ENCODE measurements at regions not wholly inside any gene's neighbourhood (a gene's known extent, or its start where the extent isn't known, plus 50 kb on each side); places are given as distances from the start of the nearest gene placed in this dataset.
"Not testable (repeated sequence)": the region's sequence is repeated elsewhere in the genome, so short reads cannot be mapped to it uniquely, and the experiment has no call there.

DNA sequence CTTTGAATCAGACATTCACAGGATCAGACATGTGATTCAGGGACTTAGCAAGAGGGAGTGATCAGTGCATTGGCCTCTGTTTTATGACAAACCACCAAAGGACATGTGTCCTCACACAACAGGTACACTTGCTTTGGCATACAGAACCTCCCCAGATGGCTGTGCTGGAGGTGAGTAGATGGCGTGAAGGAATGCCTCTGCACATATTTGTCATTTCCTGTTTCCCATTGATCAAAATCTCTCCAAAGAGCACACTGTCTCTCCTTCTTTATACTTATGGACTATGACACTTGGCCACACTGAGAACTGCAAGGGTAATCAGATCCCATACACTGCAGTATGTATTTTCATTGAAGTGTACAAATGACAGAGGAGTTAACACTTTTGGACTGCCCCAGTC, 927.6 kb downstream of the TSN start:
- no peak for DNase-seq

DNA sequence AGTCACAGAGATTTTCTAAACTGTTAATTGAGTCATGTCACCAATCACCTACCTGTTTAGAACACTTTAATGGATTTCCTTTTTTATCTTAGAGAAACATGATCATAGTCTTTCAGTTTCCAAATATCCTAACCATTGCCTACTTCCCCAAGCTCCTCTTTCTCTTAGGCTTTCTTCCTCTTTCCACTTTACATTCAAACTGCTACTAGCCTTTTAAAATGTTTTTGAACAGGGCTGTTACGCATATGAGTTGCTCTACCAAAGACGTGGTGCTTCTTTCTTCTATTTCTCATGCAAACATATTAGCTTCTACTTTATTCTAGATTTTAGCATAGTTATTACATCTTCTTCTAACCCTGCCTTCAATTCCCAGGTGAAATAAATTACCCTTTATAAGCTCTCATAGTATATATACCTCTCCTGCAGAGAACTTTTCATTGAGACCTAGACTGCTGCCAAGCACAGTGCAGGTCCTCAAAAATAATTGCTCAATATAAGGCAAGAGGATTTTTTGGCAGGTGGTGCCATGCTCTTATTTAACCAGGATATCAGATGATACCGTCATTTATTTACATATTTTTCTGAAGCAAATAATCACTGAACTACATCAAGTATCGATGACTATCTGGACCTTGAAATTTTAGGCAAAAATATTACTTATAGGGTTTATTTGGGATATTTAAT, 937.1 kb downstream of the TSN start:
- DNase-seq: no peak

DNA sequence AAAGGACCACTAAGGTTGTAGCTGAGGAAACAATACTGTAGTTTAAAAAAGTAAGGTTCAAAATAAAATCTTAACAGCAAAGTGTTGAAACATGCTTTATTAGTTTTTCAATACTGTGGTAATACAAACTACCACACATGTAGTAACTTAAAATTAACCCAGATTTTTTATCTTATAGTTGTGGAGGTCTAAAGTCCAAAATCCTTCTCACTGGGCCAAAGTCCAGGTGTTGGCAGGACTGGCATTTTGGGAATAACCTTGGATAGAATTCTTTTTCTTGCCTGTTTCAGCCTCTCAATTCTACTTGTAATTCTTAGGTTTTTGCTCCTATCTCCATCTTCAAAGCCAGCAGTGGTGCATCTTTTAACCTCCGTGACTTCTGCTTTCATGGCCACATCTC, 942.0 kb downstream of the TSN start:
- DNase-seq: no peak

DNA sequence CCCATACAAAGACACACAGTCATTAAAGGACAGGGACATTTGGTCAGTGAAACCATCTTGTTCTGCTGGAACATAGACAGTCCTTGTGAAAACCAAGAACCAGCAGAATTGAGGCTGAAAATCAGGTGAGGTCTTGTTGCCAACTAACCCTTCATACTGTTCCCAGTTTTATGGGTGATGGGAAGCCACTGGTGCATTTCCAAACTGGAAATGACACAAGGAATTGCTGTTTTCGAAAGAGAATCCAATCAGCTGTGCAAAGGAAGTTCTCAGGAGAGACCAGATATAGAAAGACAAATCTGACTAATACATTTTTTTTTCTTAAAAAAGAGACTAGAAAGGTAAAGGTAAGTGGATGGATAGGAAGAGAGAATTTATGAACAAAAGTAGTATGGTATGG, 948.2 kb downstream of the TSN start:
- no peak for DNase-seq

DNA sequence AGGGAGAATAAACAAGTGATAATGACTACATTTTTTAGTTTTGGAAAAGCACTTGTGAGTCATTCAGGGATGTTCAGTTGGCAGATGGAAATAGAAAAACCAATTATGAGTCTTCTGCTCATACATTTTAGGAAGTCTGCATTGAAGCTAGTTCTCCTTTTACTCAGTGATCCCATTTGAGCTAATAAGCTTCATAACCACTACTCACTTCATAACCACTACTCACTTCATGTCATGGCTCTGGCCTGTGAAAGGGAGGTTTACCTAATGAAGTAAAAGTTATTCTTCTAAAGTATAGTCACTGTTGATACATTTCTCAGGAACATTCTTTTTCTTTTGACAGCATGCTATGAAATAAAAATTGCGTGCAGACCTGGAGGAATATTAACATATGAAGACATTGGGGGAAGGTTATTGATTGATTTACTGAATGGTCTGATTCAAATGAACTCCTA, 948.7 kb downstream of the TSN start:
- DNase-seq: no peak

DNA sequence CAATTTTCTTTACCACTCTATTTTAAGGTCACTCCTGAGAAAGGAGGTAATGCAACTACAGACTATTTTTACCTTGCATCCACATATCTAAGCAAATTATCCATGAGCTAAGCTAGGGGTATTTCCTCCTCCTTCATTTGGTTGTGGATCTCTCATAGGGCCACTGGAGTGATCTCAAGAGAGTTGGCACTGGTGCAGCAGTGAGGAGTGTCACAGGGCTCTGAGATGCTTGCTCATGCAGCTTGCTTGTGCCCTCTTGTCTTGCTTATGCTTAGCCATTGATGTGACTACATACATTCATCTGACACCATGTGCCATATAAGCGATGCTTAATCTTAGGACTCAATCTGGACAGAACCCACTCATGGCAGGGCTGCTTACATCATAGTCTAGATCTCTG, 950.3 kb downstream of the TSN start:
- no peak for DNase-seq

DNA sequence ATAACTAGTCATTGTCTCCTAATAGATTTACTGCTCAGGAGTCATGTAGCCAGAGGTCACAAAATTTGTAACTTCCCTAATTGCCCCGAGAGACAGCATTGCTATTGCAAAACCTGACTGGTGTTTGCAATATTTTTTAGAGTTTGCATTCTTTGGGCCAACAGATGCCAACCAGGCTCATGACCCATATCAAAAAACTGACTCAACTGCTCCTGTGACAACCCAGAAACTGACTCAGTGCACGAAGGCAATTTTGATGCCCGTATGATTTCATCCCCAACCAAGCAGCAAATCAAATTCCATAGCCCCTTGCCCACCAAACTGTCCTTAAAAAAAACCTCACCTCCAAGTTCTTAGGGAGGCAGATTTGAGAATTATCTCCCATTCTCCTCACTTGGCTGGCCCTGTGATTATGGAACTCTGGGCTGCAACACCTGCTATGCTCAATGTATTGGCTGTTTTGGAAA, 951.3 kb downstream of the TSN start:
- no peak for DNase-seq

DNA sequence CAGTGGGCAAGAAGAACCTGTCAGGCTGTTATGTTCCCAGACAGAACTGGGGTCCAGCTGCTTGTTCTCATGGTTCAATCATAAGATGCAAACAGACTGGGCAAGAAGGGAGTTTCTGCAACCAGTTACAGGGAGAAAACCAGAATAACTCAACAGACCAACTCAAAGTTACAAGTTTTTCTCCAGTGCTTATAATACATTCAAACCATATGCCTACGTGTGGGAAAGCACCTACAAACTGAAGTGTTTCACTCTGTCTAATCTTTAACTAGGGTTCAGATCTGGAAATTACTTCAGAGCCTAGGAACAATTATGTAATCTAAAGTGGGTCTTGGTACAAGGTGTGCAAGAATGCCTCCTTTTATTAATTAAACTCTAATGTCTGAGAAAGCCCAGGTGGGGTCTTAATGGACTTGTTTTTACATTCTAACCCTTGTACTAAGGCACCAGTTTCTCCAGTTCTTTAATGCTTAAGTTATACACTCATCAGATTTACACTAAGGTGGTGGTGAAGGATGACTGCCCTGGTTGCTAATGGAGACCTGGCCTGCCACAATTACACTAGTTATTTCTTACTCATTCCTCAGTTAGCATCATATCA, 951.9 kb downstream of the TSN start:
- DNase-seq: no peak

DNA sequence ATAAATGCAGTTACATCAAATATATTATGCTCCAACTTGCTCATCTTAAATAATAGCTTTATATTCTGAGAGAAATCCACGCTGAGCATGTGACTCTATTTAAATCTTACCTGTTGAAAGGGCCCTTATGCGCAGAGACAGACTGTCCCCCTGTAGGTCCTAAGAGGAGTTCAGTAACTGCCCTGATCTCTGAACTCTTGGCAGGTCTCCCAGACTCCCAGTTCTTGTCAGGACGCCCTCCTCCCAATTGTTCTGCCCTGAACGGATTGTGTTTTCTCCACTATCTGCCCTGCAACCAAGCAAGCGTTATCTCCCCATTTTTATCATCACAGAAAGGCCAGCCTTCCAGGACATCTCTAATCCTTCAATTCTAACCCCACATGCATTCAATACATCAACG, 954.6 kb downstream of the TSN start:
- no peak for DNase-seq

DNA sequence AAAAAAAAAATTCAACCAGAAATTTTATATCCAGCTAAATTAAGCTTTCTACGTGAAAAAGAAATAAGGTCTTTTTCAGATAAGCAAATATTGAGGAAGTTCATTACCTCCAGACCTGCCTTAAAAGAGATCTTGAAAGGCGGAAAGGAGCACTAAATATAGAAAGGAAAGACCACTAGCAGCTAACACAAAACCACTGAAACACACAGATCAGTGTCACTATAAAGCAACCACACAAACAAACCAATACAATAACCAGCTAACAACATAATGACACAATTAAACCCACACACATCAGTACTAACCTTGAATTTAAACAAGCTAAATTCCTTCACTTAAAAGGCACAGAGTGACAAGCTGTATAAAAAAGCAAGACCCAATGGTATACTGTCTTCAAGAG, 958.3 kb downstream of the TSN start:
- no peak for DNase-seq

DNA sequence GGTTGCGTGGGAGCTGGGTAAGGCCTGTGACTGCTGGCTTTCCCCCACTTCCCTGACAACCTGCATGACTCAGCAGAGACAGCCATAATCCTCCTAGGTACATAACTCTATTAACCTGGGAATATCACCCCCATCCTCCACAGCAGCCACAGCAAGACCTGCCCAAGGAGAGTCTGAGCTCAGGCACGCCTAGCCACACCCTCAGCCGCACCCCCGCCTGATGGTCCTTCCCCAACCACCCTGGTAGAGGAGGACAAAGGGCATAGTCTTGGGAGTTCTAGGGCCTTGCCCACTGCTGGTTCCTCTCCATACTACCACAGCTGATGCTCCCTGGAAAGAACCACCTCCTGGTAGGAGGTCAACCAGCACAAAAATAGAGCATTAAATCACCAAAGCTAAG, 965.4 kb downstream of the TSN start:
- DNase-seq: not testable (repeated sequence)

DNA sequence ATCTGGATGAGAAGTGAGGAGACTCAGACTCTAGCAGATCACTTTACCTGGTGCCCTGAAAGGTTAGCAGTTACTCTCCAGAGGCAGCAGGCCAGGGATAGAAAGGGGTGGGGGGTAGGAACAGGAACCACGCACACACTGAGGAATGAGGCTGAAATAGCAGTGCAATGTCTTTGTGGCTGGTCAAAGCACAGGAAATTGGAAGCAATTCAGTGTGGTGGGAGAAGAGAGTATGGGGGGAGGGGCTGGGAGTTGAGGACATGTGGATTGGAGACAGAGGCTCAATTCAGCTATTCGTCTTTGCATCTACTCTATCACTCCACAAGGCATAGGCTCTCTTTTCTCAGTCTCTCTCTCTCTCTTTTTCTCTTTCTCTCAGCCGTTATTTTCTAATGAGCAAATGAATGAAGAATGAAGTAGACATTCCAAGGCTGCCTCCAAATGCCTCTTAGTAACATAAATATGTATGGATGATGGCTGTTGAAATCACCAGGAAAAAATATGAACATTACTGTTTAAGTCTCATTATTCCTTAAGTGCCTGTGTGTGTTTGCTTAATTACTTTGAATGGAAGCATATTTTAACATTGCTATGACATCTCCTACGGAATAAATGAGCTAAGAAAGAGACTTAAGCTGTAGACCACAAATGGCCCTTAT, 979.4 kb downstream of the TSN start:
- no peak for DNase-seq

DNA sequence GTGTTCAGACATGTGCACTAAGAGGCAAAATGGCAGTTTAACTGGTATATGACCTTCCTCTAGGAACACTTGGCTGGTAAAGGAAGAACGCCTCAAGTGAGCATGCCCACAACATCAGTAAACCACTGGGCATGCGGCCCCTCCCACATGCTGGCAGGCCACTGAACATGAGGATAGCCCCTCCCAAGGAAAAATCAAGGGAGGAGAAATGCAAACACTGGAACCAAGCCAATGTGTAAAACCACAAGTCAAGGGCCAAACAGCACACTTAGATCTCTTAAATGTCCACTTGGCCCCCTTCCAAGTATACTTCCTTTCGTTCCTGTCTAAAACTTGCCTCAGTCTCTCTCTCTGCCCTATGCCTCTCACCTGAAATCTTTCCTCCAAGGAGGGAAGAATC, 980.8 kb downstream of the TSN start:
- DNase-seq: no peak

DNA sequence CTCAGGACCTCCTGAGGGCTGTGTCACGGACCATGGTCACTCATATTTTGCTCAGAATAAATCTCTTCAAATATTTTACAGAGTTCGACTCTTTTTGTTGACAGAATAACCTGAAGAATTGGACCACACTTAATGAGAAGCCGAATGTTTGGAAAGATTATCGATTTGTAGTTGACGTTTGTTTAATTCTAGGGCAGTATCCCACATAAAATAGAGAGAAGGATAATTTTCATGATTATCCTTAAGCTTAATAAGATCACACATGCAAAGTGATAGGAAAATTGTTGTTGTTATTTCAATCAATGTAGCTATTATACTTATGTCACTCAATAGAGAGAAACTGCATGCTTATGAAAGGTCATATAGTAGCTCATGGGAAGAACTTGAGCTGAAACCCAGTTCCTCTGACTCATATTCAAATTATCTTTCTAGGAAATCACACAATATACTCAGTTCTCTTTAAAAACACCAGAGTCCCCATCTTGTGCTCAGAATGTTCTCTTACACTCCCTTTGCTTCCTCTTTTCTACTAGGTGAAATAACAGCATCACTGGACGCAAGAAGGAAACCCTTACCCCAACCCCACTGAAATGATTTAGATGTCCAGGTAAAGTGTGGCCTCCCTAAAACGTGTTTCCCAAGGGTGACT, 982.1 kb downstream of the TSN start:
- DNase-seq: no peak

DNA sequence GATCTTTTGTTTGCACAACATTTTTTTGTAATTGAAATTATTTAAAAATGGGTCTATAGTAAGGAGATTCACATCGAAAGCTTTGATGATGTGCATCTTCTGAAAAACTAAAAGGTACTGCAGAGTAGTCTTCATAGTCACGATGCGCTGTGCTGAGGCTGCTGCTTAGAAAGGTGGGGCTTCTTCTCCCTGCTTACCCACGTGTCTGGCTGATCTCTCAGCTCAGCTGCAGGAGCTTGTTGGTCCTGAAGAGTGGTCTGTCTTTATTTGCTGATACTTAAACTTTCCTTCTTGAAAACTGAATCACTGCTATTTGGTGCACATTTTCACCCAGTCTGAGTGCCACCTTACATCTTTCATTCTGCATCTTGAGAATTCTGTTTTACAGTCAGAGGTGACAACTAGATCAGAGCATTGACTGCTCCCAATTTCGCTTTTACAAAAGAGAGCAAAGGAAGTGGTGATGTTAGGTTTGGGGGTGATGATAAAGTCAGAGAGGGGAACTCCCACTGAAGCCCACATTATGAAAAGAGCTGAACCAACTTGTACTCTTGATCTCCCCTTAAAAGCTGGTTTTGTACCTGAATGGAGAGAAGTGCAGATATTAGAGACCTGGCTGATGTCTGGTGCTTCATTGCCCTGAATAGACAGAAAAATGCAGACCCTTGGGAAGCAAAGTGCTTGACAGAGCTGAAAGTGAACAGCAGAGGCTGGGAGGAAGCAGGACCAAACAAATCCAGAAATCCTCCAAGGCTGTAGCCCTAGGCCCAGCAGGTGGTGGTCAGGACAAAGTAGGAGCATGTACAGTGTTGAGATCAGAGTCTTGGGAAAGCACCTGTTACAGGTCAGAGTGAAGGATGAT, 984.5 kb downstream of the TSN start:
- no peak for DNase-seq

DNA sequence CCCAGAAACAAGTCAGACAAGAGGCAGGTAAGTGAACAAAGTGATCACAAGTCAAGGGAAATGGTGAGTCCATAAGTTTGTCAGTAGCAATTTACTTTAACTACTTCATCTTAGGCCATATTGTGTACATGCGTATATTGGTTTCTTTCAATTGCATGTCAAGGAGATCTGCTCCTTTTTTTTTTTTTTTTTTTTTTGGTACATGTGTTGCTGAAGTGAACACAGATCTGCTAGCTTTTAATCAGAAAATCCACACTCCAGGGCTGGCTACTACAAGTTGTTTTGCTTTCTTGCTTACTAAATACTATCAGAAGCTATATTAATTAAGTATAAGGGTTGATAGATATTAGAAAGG, 985.1 kb downstream of the TSN start:
- no peak for DNase-seq

DNA sequence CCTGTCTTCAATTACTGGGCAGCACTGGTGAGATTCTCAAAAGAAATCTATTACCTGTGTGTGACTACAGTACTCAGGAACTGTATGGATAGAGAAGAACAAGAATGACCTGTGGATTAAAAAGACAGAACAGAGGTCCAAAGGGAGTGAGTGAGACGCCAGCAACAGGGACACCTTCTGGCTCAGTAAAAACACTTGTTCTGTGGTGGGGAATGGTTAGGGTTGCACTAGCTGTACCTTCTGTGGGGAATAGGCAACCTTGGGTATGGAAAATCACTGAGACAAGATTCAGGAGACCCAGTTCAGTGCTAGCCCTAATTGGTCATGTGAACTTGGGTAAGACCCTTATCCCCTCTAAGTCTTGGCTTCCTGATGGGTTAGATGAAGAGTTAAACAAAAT, 986.0 kb downstream of the TSN start:
- no peak for DNase-seq

DNA sequence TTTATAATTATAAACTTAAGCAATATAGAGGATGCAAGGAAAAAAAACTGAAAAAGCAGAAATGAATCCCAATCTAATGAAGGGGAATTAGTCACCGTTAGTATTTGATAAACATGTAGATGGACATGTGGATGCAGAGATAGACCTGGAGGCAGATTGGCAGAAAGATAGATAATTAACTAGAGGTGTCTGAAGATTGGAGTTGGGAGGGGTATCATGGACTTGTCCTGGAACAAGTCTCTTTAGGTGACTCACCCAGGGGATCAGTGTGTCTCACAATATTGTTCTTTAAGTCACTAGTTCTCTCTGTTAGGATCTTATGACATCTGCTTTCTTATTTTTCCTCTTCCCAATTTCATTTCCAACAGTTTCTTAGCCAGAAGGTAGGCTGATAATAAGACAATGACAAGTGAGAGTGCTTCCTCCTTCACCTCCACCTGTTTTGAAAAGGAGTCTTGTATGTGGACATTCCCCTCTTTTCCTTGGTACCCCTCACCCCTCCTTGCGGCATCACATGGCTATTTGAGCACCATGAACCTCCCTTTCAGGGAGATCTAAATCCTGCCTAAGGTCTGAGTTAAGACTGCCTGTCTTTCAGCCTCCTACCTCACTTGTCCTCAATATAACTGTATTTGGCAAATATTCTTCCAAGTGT, 987.7 kb downstream of the TSN start:
- DNase-seq: no peak

DNA sequence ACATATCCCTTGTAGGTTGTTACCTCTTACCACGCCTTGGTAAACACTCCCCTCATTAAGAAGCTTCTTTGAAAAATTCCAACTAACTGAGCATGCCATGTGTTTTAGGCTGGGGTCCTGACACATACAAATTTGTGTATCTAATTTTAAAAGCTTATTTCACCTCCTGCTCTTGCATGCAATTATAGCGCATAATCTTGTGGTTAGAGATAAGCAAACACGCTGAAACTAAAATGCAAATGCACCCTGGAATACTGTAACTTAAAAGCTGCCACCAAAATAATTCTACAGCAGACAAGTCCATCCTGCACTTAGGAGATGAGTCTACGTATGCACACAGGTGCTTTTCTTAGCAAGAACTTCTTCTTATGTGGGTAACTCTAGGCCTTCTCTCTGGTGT, 990.2 kb downstream of the TSN start:
- DNase-seq: no peak

DNA sequence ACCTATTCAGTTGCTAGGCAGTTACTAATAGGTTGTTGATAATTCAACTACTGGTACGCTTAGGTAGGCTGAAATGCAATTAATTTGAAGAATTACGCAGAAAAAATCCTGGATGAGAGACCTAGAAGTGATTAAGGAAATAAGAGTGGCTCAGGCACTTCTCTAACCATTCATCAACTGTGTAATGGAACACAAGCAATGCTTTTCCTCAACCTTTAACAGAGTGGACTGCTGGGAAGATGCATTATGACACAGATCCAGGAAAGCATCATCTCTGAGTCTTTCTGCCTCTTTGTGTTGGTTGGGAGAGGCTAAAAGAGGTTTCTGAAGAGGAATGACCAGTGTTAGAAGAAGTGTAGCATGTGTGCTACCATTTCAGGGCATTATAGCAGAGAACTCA, 992.2 kb downstream of the TSN start:
- no peak for DNase-seq

DNA sequence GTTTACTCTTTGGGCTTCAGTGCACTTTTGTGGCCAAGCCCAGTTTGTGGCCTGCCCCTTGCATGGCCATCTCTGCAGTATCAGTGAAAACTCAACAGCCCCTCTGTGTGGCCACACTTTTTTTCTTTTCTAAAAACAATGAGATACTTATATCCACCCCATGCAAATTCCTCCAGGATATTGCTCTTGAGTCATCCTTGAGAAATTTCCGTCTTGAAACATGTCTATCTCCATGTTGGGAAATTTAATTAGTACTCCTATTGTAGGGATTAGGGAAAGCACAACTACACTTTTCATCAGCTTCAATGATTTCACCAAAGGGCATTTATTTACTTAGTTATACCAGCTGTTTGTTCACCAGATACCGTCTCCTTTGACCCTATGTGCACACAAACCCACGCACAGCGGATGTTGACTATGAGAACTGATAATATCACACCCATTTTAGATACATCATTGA, 993.1 kb downstream of the TSN start:
- DNase-seq: no peak

DNA sequence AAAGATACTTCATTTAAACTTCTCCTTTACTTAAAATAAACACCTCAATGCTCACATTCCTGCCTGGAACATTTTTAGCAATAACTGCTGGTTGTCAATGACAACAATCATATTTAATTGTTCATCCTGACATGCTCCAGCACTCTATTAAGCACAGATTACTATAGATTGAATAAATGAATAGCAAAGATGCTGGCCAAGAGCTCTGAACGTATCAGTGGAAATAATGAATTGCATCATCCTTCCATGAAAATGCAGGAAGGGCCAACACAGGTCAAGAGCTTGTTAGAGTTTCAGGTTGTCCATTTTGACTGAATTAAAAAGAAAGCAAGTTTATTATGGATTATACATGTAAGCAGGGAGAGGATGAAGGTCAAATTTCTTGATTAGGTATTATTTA, 994.0 kb downstream of the TSN start:
- no peak for DNase-seq
